Iris pigment epithelial cell (primary cell): ENCODE measurements at regions not wholly inside any gene's neighbourhood (a gene's known extent, or its start where the extent isn't known, plus 50 kb on each side); places are given as distances from the start of the nearest gene placed in this dataset.
"Not testable (repeated sequence)": the region's sequence is repeated elsewhere in the genome, so short reads cannot be mapped to it uniquely, and the experiment has no call there.

ENCODE experiments used
- DNase-seq: peaks from one replicate; pipeline ENCODE4 v3.0.0-alpha.2; 2011; ENCODE audit warnings: low read depth

DNA sequence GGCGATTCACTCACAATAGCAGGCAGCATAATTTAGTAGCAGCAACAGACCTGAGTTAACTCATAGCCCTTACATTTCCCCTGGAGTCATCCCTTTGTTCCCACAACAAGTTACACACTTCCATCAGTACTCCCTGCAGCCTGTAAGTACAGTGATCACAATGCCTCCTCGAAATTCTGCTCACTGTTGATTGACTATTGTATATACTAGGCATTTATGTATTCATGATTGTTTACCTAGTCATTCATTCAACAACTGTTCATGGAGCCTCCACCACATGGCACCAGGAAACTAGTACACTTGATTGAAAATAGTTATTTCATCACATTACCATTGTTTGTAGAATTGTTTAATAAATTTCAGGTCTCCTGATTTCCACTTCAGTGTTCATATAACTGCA lies 71.4 kb upstream of the P3H2 start:
- no peak for DNase-seq

DNA sequence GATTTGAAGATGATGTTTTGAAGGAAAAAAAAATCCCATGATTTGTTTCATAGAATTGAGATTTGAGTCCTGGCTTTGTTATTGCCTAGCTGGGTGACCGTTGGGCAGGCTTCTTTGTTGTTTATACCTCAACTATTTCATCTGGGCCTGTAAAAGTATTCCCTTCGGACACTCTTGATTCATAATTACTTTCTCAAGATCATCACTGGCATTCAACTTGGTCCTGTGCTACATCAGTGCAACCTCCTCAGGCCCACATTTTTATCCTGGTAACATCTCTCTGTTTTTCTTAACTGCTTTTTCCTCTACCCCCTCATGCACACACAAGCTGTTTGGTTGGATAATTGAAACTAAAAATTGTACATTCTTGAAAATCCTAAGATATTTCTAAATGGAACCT lies 67.5 kb upstream of the P3H2 start:
- no peak for DNase-seq

DNA sequence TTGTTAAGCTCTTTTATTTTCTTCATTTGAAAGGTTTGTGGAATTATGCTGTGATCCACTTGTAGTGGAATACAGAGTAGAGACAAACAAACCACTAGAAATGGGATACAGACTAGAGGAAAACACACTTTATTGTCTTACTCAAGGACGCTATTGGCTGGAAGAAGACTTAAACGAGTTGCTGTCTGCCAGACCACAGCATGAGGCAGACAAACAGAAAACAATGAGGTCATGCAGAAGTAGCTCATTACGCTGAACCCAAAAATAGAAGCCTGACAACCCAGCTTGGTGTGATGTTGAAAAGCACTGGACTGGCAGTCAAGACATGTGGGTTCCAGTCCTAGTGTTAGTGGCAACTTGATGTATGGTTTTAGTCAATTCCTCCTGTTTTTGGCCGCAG lies 62.4 kb upstream of the P3H2 start:
- DNase-seq, result peak; percentile 99

DNA sequence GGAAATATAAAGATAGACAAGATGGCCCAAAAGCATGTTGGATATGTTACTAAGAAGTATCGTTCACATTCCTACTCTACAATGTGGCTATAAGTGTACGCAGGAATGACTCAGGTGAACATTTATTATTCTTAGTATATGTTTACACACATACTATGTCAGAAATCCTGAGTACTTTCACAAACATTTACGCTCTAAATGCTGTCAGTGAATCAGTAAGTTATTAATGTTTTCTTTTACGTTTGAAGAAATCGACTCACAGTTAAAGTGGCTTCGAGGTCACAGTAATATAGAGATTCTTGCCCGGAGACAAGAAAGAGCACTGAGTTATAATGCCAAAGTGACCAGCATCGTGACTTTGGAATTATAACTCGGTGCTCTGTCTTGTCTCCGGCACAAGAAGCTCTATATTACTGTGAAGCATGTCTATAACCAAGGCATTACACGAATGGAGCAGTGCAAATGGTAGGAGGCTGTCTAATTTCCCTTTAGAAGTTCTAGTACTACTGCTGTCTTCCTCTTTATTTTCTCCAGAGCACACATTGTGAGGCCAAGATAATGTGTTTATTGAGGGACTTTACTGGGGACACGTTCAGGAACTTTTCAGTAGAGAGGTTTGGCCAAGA lies 61.8 kb upstream of the P3H2 start:
- peak; percentile 76 for DNase-seq

DNA sequence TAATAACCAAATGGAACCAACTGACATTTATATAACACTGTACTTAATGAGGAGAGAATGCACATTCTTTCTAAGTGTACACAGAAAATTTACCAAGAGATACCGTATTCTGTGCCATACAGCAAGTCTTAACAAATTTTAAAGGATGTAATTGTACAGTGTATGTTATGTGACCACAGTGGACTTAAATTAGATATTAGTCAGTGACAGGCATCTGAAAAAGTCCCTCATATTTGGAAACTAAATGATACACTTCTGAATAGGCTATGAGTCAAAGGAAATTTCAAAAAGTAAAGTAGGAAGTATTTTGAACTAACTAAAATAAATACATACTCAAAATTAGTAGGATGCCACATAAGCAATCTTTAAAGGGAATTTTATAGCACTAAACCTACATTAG lies 59.6 kb upstream of the P3H2 start:
- DNase-seq, result peak; percentile 44

DNA sequence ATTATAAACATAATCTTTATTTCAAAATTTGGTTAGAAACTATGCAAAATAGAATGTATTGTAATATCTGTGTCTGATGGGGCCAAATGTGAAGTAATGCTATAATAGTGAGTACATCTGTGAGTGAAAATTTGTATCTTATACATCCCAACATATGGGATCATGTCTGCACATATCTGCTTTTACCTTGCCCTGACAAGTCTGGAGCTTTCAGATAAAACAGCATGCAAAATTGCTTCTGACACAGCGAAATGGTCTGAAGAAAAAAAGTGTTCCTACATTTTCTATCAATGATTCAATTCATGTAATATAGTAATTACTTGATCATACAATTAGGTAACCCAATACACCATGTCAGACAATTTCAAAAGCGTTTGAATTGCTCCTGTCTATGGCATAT lies 58.1 kb upstream of the P3H2 start:
- DNase-seq, result no peak

DNA sequence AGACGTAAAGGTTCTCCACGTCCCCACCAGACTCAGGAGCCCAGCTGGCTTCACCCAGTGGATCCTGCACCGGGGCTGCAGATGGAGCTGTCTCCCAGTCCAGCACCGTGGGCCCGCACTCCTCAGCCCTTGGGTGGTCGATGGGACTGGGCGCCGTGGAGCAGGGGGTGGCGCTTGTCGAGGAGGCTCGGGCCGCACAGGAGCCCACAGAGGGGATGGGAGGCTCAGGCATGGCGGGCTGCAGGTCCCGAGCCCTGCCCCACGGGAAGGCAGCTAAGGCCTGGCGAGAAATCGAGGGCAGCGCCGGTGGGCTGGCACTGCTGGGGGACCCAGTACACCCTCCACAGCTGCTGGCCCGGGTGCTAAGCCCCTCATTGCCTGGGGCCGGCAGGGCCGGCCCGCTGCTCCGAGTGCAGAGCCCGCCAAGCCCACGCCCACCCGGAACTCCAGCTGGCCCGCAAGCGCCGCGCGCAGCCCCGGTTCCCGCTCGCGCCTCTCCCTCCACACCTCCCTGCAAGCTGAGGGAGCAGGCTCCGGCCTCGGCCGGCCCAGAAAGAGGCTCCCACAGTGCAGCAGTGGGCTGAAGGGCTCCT lies 56.3 kb upstream of the P3H2 start:
- not testable (repeated sequence) for DNase-seq

DNA sequence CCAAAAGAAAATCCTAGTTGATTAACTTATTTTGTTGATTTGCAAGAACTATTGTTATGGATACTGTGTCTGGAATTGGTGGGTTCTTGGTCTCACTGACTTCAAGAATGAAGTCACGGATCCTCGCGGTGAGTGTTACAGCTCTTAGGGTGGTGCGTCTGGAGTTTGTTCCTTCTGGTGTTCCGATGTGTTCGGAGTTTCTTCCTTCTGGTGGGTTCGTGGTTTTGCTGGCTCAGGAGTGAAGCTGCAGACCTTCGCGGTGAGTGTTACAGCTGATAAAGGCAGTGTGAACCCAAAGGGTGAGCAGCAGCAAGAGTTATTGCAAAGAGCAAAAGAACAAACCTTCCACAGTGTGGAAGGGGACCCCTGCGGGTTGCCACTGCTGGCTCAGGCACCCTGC lies 55.4 kb upstream of the P3H2 start:
- DNase-seq, result not testable (repeated sequence)

DNA sequence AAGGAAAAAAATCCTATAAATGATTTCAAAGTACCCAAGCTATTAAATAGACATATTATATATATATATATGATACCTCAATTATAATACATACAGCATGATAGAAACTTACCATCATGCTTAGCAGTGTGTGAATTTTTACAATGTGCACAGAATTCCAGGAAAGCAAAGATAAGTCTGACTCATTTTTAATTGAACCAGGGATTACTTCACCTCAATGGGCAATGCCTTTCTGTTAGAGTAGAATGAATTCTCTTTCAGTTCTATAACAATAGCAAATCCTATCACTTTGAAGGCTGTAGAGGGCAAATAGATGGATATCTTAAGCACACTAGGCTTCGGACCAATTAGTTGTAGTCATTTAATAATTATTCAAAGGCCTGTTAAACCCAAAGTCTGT lies 54.8 kb upstream of the P3H2 start:
- DNase-seq, result peak; percentile 34

DNA sequence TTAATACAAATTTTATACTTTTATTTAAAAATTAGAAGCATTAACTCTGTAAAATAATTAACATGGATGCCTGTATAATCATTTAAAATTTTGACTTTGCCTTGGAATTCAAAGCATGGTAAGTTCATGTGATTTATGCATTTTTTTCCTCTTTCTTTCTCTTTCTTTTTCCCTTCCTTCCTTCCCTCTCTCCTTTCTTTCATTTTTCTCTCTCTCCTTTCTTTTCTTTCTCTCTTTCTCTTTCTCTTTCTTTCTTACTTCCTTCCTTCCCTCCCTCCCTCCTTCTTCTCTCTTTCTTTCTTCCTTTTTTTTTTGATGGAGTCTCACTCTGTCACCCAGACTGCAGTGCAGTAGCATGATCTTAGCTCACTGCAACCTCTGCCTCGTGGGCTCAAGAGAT lies 53.8 kb upstream of the P3H2 start:
- DNase-seq, result no peak

DNA sequence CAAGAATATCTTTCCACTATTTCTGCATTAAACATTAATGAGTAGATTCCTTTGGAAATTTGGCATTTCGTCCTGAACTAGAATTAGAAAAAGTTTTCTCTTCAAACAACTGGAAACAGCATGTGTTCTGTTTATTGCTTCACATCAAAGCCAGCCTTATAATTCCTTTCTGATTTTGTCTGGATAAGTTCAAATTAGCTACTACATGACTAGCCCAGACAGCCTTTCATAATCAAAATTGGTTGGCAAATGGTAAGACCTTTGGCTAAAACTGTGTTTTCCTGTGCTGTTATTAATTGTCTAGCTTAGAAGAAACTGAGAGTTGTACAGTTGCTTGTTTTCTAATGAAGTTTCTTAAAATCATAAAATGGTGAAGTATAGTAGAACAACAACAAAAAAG lies 52.7 kb upstream of the P3H2 start:
- peak; percentile 29 for DNase-seq

DNA sequence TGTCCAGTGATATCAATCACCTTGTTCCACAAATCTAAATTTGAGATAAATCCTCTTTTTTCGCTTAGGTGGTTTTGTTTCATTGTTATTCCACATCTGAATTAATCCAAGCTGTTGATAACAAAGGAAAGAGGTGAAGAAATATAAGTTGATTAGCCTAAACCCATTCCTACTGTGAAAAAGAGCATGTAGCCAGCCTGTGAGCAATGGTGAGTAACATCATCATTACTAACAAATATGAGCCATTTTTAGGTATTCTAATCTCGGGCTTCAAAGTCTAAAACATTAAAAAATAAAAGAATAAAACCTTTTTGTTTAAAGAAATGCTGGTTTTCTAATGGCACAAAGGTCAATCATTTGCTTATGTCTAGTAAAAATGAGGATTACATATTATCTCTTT lies 52.1 kb upstream of the P3H2 start:
- peak; percentile 27 for DNase-seq
